ENCODE measurements at regions not wholly inside any gene's neighbourhood (a gene's known extent, or its start where the extent isn't known, plus 50 kb on each side); places are given as distances from the start of the nearest gene placed in this dataset.

DNA sequence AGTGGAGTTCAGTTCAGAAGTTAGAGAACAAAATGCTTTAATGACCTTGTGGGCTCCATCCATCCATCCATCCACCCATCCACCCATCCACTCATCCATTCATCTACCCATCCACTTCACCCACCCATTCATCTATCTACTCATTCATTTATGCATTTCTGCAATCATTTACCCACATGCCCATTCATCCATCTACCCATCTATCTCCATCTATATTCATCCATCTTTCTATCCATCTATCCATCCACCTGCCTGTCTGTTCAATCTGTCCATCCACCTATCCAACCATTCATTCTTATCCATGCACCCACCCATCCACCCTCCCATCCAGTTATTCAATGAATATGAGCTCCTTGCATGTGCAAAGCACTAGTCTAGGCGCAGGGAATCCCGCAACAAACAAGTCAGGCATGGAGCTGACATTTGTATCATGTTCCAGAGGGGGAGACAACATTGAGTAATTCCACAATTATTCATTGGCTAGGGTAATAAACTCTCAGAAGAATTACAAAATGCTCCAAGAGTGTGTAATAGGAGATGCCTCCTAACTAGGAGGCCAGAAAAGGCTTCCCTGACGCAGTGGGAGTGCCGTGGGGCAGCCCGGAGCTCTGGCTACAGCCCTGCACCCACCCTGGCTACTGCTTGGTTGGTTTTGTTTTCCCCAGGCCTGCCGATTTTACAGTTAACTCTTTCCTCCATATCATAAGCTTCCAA lies 211.2 kb downstream of the NXNL2 start:
- TF ChIP-seq POLR2A (IDR thresholded peaks at IDR 0.05) (no peak), EP300 (IDR thresholded peaks at IDR 0.05) (no peak), POLR2AphosphoS5 (IDR thresholded peaks at IDR 0.05) (no peak)
- TF ChIP-seq, protein P1, sequence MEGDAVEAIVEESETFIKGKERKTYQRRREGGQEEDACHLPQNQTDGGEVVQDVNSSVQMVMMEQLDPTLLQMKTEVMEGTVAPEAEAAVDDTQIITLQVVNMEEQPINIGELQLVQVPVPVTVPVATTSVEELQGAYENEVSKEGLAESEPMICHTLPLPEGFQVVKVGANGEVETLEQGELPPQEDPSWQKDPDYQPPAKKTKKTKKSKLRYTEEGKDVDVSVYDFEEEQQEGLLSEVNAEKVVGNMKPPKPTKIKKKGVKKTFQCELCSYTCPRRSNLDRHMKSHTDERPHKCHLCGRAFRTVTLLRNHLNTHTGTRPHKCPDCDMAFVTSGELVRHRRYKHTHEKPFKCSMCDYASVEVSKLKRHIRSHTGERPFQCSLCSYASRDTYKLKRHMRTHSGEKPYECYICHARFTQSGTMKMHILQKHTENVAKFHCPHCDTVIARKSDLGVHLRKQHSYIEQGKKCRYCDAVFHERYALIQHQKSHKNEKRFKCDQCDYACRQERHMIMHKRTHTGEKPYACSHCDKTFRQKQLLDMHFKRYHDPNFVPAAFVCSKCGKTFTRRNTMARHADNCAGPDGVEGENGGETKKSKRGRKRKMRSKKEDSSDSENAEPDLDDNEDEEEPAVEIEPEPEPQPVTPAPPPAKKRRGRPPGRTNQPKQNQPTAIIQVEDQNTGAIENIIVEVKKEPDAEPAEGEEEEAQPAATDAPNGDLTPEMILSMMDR (IDR thresholded peaks at IDR 0.05) = no peak
- Histone ChIP-seq H3K27me3 (no peaks in the 10 kb centered on the region), H3K9me3 (no peaks in the 10 kb centered on the region), H3K36me3 (no peaks in the 10 kb centered on the region), H3K4me3 (no peak overlapping the region), H3K27ac (no peak overlapping the region), H3K4me1 (peaks cover 27% of the 10 kb centered on the region)
- WGBS = 52% methylated on average over 6 of the region's 6 CpGs
- DNase-seq (ENCODE audit: low spot score in 2 of 2) = no peak

DNA sequence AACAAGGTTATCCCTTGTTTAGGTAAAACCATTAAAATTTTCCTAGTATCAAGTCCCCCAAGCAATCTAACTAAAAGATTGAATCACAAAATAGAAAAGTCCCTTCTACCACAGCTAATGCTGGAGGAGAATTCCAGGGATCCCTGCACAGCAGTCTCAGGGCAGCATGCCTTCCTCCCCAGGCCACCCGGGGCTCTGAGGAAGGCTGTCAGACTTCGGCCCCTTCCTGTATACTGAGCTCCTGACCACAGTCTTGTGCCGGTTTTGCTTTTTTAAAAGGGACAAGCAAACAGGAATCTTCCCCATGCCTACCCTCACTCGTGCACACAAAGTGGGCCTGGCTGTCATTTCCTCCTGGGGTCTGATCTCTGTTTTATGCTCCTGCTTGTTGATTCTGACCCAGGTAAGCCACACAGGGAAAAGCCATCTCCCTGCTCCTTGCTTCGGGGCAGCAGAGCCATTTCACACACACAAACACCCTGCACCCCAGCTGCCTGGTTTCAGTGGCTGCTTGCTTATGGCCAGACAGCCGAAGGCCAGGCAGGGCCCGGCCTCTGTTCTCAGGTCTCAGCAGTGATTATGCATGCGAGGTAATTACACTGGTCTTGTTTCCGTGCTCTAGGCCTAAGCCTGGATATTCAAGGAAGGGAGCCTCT lies 211.9 kb downstream of the NXNL2 start:
- H3K27me3 ChIP-seq = no peaks in the 10 kb centered on the region
- no peaks in the 10 kb centered on the region for H3K36me3 ChIP-seq
- H3K4me1 ChIP-seq = peaks cover 27% of the 10 kb centered on the region
- H3K4me3 ChIP-seq = no peak overlapping the region
- H3K27ac ChIP-seq = no peak overlapping the region
- no peaks in the 10 kb centered on the region for H3K9me3 ChIP-seq
- TF ChIP-seq, protein P1 (IDR thresholded peaks at IDR 0.05) = no peak
- TF ChIP-seq EP300 (IDR thresholded peaks at IDR 0.05) = no peak
- no peak for TF ChIP-seq POLR2AphosphoS5 (IDR thresholded peaks at IDR 0.05)
- DNase-seq (ENCODE audit: low spot score in 2 of 2) = no peak
- 76% methylated on average over 9 of the region's 9 CpGs for WGBS

DNA sequence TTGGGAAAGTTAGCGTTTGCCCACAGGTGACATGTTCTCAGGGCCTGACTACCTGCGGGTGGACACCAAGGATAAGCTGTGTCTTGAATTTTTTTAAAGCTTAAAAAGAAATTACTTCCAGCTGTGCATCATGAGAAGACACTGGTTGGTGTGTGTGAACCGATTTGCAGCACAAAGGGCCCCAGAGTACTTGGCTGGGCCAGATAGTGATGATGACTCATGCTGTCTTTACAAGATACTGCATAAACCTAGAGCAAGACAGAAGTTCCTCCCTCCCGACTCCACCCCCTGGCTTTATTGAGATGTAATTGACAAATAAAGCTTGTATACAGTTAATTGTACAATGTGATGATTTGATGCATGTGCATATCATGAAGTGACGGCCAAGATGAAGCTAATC lies 212.8 kb downstream of the NXNL2 start:
- Histone ChIP-seq H3K4me1 (peaks cover 21% of the 10 kb centered on the region), H3K36me3 (no peaks in the 10 kb centered on the region), H3K9me3 (no peaks in the 10 kb centered on the region), H3K4me3 (no peak overlapping the region), H3K27me3 (no peaks in the 10 kb centered on the region), H3K27ac (no peak overlapping the region)
- 36% methylated on average over 5 of the region's 5 CpGs for WGBS
- TF ChIP-seq, protein P1 (IDR thresholded peaks at IDR 0.05) = no peak
- TF ChIP-seq POLR2AphosphoS5 (IDR thresholded peaks at IDR 0.05) = no peak
- TF ChIP-seq POLR2A (IDR thresholded peaks at IDR 0.05) = no peak
- TF ChIP-seq EP300 (IDR thresholded peaks at IDR 0.05) = no peak
- no peak for DNase-seq (ENCODE audit: low spot score in 2 of 2)

DNA sequence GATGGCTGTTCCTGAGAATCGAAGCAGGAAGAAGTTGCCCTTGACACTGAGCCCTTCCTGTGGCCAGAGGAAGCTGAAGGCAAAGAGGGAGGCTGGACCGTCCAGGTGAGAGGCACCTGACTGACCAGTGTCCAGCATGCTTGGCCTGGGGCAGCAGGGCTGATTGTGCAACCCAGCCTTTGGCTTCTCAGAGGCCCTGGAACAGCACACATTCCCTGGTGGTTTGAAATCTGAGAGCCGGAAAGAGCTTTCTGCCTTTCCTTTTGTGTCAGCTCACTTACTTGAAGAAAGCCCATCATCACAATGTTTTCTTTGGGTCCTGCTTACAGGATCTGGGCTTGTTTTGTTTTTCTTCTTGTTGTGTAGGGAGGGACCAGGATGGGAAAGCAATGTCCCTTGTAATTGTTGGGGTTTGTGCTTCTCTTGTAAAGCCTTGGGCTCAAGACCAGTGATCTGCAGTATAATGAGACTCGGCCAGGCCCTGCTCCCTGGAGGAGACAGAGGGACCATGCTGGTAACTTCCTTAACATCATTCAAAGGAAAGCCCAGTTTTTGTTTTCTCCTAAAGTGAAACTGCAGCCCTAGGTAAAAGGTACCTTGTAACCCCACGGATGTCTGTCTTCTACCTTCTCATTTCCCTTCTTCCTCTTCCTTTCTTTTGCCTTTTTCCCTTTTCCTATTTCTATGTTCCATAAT lies 213.7 kb downstream of the NXNL2 start:
- H3K27me3 ChIP-seq = no peaks in the 10 kb centered on the region
- WGBS = 78% methylated on average over 5 of the region's 5 CpGs
- no peak for DNase-seq (ENCODE audit: low spot score in 2 of 2)
- TF ChIP-seq POLR2A (IDR thresholded peaks at IDR 0.05) = no peak
- TF ChIP-seq POLR2AphosphoS5 (IDR thresholded peaks at IDR 0.05) = no peak
- TF ChIP-seq EP300 (IDR thresholded peaks at IDR 0.05) = no peak
- TF ChIP-seq, protein P1 (IDR thresholded peaks at IDR 0.05) = no peak
- peak overlapping the region; percentile 63 for H3K27ac ChIP-seq
- no peak overlapping the region for H3K4me3 ChIP-seq
- H3K36me3 ChIP-seq = no peaks in the 10 kb centered on the region
- H3K4me1 ChIP-seq = peaks cover 15% of the 10 kb centered on the region
- H3K9me3 ChIP-seq = no peaks in the 10 kb centered on the region

DNA sequence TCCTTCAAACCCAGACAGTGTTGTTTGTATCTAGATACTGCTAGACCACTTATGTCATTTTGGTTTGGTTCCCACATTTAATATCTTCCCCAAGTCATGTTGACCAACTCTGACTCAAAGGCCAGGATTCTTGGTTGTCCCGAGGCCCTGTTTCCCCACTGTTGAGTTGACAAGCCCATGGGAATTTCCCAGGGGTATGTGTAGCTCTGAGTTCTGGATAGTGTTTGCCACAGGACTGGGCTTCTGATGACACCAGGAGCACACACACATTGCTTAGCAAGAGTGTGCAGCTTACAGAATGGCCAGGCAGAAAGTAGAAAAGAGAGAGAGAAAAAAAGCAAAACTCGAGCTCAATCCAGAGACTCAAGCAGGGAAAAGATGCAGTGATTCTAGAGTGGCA lies 214.4 kb downstream of the NXNL2 start:
- Histone ChIP-seq H3K27me3 (no peaks in the 10 kb centered on the region), H3K36me3 (no peaks in the 10 kb centered on the region), H3K9me3 (no peaks in the 10 kb centered on the region), H3K4me3 (no peak overlapping the region), H3K27ac (no peak overlapping the region), H3K4me1 (peaks cover 15% of the 10 kb centered on the region)
- no peak for TF ChIP-seq POLR2AphosphoS5 (IDR thresholded peaks at IDR 0.05)
- TF ChIP-seq EP300 (IDR thresholded peaks at IDR 0.05) = no peak
- TF ChIP-seq POLR2A (IDR thresholded peaks at IDR 0.05) = no peak
- TF ChIP-seq, protein P1 (IDR thresholded peaks at IDR 0.05) = no peak
- DNase-seq (ENCODE audit: low spot score in 2 of 2) = no peak
- 89% methylated on average over 2 of the region's 2 CpGs for WGBS

Data from suprapubic skin (tissue), 4 donors.